ENCODE measurements at regions not wholly inside any gene's neighbourhood (a gene's known extent, or its start where the extent isn't known, plus 50 kb on each side); places are given as distances from the start of the nearest gene placed in this dataset.

GRCh38 chr2:143909577-143910353, 610.2 kb downstream of the ZEB2 start:
- intact Hi-C loops (cut with DNase I) = no loop called here
- DNase-seq (ENCODE audit: low spot score) = no peak

- intact Hi-C loops (cut with DNase I) = no loop called here
- DNase-seq (ENCODE audit: low spot score) = no peak
Observed at GRCh38 chr2:143908843-143909242, 611.1 kb downstream of the ZEB2 start.

GRCh38 chr2:143907801-143908200, 612.1 kb downstream of the ZEB2 start:
- intact Hi-C loops (cut with DNase I) = no loop called here
- no peak for DNase-seq (ENCODE audit: low spot score)

GRCh38 chr2:143906850-143907249, 613.1 kb downstream of the ZEB2 start:
- intact Hi-C loops (cut with DNase I) = no loop called here
- no peak for DNase-seq (ENCODE audit: low spot score)

GRCh38 chr2:143905587-143905986, 614.3 kb downstream of the ZEB2 start:
- no peak for DNase-seq (ENCODE audit: low spot score)
- intact Hi-C loops (cut with DNase I) = no loop called here

- intact Hi-C loops (cut with DNase I) = no loop called here
Observed at GRCh38 chr2:143903172-143903856, 616.6 kb downstream of the ZEB2 start.

GRCh38 chr2:143901185-143901842, 618.6 kb downstream of the ZEB2 start:
- DNase-seq (ENCODE audit: low spot score) = no peak
- intact Hi-C loops (cut with DNase I) = no loop called here

More at GRCh38 chr2:143903172-143903856, 616.6 kb downstream of the ZEB2 start:
- no peak for DNase-seq (ENCODE audit: low spot score)

- intact Hi-C loops (cut with DNase I) = no loop called here
- DNase-seq (ENCODE audit: low spot score) = no peak
Observed at GRCh38 chr2:143899987-143900386, 619.9 kb downstream of the ZEB2 start.

GRCh38 chr2:143893371-143893770, 626.5 kb downstream of the ZEB2 start:
- intact Hi-C loops (cut with DNase I) = no loop called here
- DNase-seq (ENCODE audit: low spot score) = no peak

GRCh38 chr2:143891879-143892308, 628.0 kb downstream of the ZEB2 start:
- no peak for DNase-seq (ENCODE audit: low spot score)
- intact Hi-C loops (cut with DNase I) = no loop called here

- no peak for DNase-seq (ENCODE audit: low spot score)
- intact Hi-C loops (cut with DNase I) = no loop called here
Observed at GRCh38 chr2:143890798-143891197, 629.1 kb downstream of the ZEB2 start.

- DNase-seq (ENCODE audit: low spot score) = no peak
- intact Hi-C loops (cut with DNase I) = no loop called here
Observed at GRCh38 chr2:143889216-143889615, 630.7 kb downstream of the ZEB2 start.

GRCh38 chr2:143885461-143885860, 634.5 kb downstream of the ZEB2 start:
- intact Hi-C loops (cut with DNase I) = no loop called here
- no peak for DNase-seq (ENCODE audit: low spot score)

GRCh38 chr2:143881246-143881645, 638.7 kb downstream of the ZEB2 start:
- intact Hi-C loops (cut with DNase I) = no loop called here
- no peak for DNase-seq (ENCODE audit: low spot score)

GRCh38 chr2:143877876-143878530, 641.9 kb downstream of the ZEB2 start:
- no peak for DNase-seq (ENCODE audit: low spot score)
- intact Hi-C loops (cut with DNase I) = no loop called here

- DNase-seq (ENCODE audit: low spot score) = no peak
- intact Hi-C loops (cut with DNase I) = no loop called here
Observed at GRCh38 chr2:143877056-143877455, 642.9 kb downstream of the ZEB2 start.

GRCh38 chr2:143875295-143876233, 644.4 kb downstream of the ZEB2 start:
- intact Hi-C loops (cut with DNase I) = no loop called here
- DNase-seq (ENCODE audit: low spot score) = no peak

- no peak for DNase-seq (ENCODE audit: low spot score)
- intact Hi-C loops (cut with DNase I) = no loop called here
Observed at GRCh38 chr2:143873886-143874285, 646.0 kb downstream of the ZEB2 start.

- intact Hi-C loops (cut with DNase I) = no loop called here
- DNase-seq (ENCODE audit: low spot score) = no peak
Observed at GRCh38 chr2:143870696-143871095, 649.2 kb downstream of the ZEB2 start.
